ENCODE measurements at regions not wholly inside any gene's neighbourhood (a gene's known extent, or its start where the extent isn't known, plus 50 kb on each side); places are given as distances from the start of the nearest gene placed in this dataset.
"Not testable (repeated sequence)": the region's sequence is repeated elsewhere in the genome, so short reads cannot be mapped to it uniquely, and the experiment has no call there.

- no peak for DNase-seq (ENCODE audit: low read depth in 2 of 2)
These were observed 215.6 kb downstream of the DHX15 start for GRCh38 chr4:24368801-24369200.

GRCh38 chr4:24364852-24365251, 219.5 kb downstream of the DHX15 start:
- no peak for DNase-seq (ENCODE audit: low read depth in 2 of 2)

GRCh38 chr4:24364249-24364648, 220.1 kb downstream of the DHX15 start:
- no peak for DNase-seq (ENCODE audit: low read depth in 2 of 2)

GRCh38 chr4:24363751-24364150, 220.6 kb downstream of the DHX15 start:
- DNase-seq (ENCODE audit: low read depth in 2 of 2): no peak

GRCh38 chr4:24352112-24352511, 232.2 kb downstream of the DHX15 start:
- no peak for DNase-seq (ENCODE audit: low read depth in 2 of 2)

GRCh38 chr4:24349168-24349996, 235.0 kb downstream of the DHX15 start:
- DNase-seq (ENCODE audit: low read depth in 2 of 2): not testable (repeated sequence)

GRCh38 chr4:24339260-24339659, 245.1 kb downstream of the DHX15 start:
- DNase-seq (ENCODE audit: low read depth in 2 of 2): no peak

GRCh38 chr4:24337451-24338190, 246.7 kb downstream of the DHX15 start:
- no peak for DNase-seq (ENCODE audit: low read depth in 2 of 2)

GRCh38 chr4:24335616-24336015, 248.7 kb downstream of the DHX15 start:
- DNase-seq (ENCODE audit: low read depth in 2 of 2): no peak

- DNase-seq (ENCODE audit: low read depth in 2 of 2): no peak
These were observed 249.4 kb downstream of the DHX15 start for GRCh38 chr4:24334906-24335305.

- no peak for DNase-seq (ENCODE audit: low read depth in 2 of 2)
These were observed 253.8 kb downstream of the DHX15 start for GRCh38 chr4:24330573-24330972.

GRCh38 chr4:24330172-24330571, 254.2 kb downstream of the DHX15 start:
- DNase-seq (ENCODE audit: low read depth in 2 of 2): no peak

- no peak for DNase-seq (ENCODE audit: low read depth in 2 of 2)
These were observed 255.6 kb downstream of the DHX15 start for GRCh38 chr4:24328711-24329110.

GRCh38 chr4:24328310-24328709, 256.0 kb downstream of the DHX15 start:
- DNase-seq (ENCODE audit: low read depth in 2 of 2): no peak

GRCh38 chr4:24322995-24323394, 261.4 kb downstream of the DHX15 start:
- no peak for DNase-seq (ENCODE audit: low read depth in 2 of 2)

- DNase-seq (ENCODE audit: low read depth in 2 of 2): no peak
These were observed 261.8 kb downstream of the DHX15 start for GRCh38 chr4:24322511-24322910.

GRCh38 chr4:24321616-24322015, 262.7 kb downstream of the DHX15 start:
- DNase-seq (ENCODE audit: low read depth in 2 of 2): no peak

GRCh38 chr4:24321131-24321530, 263.2 kb downstream of the DHX15 start:
- DNase-seq (ENCODE audit: low read depth in 2 of 2): no peak

- no peak for DNase-seq (ENCODE audit: low read depth in 2 of 2)
These were observed 265.0 kb downstream of the DHX15 start for GRCh38 chr4:24319387-24319786.

- no peak for DNase-seq (ENCODE audit: low read depth in 2 of 2)
These were observed 269.3 kb downstream of the DHX15 start for GRCh38 chr4:24315056-24315455.

- DNase-seq (ENCODE audit: low read depth in 2 of 2): no peak
These were observed 272.0 kb downstream of the DHX15 start for GRCh38 chr4:24312261-24312913.

GRCh38 chr4:24303926-24304325, 280.4 kb downstream of the DHX15 start:
- DNase-seq (ENCODE audit: low read depth in 2 of 2): no peak

- DNase-seq (ENCODE audit: low read depth in 2 of 2): no peak
These were observed 285.4 kb downstream of the DHX15 start for GRCh38 chr4:24298911-24299310.
